ENCODE measurements at regions not wholly inside any gene's neighbourhood (a gene's known extent, or its start where the extent isn't known, plus 50 kb on each side); places are given as distances from the start of the nearest gene placed in this dataset.
"Not testable (repeated sequence)": the region's sequence is repeated elsewhere in the genome, so short reads cannot be mapped to it uniquely, and the experiment has no call there.

- TF ChIP-seq CTCF (conservative IDR thresholded peaks at IDR 0.05; ENCODE audit: low read depth, low read length), result peak; percentile 66
- H3K4me3 ChIP-seq (ENCODE audit: low read depth, low read length); DNase-seq (ENCODE audit: low read depth): not testable (repeated sequence)
Observed at GRCh38 chr3:75422101-75422945, 241.8 kb upstream of the FRG2C start.

- DNase-seq (ENCODE audit: low read depth); H3K4me3 ChIP-seq (ENCODE audit: low read depth, low read length): not testable (repeated sequence)
Observed at GRCh38 chr3:75425379-75425778, 238.7 kb upstream of the FRG2C start.

DNA sequence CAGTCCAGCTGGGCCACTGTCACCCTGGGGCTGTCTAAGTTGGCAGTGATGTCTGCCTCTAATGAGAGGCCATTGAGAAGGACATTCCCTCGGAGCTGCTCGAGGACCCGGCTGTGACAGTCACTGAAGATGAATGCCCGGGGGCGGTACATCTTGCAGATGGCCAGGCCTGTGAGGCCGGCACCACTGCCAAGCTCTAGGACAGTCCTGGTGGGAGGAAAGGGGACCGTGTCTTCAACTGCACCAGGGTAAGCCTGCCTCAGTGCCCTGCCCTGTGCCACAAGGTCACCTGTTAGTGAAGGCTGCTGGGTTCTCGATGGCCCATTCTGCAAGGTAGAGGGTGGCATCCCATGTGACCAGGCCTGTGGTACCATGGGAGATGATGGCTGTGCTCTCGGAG is 236.6 kb upstream of the FRG2C start:
- H3K4me3 ChIP-seq (ENCODE audit: low read depth, low read length); DNase-seq (ENCODE audit: low read depth): not testable (repeated sequence)

DNA sequence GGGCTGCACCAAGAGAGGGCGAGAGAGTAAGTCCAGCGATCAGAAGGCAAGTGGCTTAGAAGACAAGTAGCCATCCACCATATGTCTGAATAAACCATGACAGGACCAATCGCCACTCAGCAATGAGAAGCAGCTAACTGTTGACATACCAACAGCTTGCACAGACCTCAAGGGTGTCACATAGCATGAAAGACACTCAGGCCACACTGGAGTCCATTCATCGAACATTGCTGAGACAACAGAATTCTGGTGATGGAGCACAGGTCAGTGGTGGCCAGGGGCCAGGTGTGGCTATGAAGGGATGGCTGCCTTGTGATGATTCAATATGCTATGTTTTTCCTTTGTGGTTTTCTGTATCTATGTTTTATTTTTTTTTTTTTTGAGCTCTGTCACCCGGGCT is 236.2 kb upstream of the FRG2C start:
- peak; percentile 14 for DNase-seq (ENCODE audit: low read depth)
- H3K4me3 ChIP-seq (ENCODE audit: low read depth, low read length), result not testable (repeated sequence)

- peak; percentile 75 for TF ChIP-seq CTCF (conservative IDR thresholded peaks at IDR 0.05; ENCODE audit: low read depth, low read length)
- H3K4me3 ChIP-seq (ENCODE audit: low read depth, low read length), result not testable (repeated sequence)
- peak; percentile 90 for DNase-seq (ENCODE audit: low read depth)
Observed at GRCh38 chr3:75429561-75430220, 234.4 kb upstream of the FRG2C start.

DNA sequence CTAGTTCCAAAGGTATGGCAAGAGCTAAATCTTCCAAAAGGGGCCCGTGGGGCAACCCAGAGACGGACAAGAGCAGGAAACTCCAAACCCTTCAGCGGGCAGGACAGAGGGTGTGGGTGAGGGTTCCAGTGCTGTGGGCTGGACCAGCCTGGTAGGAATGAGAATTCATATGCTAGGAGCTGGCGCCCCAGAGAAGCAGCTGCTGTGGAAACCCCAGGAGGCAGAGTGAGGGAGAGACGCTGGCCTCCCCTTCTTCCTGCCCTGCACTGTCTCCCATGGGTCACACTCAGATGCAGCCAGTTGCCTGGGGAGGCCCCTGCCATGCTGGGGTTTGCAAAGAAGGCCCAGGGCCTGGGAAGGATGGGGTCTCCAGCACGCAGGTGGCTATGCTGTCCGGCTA is 233.7 kb upstream of the FRG2C start:
- not testable (repeated sequence) for DNase-seq (ENCODE audit: low read depth); H3K4me3 ChIP-seq (ENCODE audit: low read depth, low read length)

DNA sequence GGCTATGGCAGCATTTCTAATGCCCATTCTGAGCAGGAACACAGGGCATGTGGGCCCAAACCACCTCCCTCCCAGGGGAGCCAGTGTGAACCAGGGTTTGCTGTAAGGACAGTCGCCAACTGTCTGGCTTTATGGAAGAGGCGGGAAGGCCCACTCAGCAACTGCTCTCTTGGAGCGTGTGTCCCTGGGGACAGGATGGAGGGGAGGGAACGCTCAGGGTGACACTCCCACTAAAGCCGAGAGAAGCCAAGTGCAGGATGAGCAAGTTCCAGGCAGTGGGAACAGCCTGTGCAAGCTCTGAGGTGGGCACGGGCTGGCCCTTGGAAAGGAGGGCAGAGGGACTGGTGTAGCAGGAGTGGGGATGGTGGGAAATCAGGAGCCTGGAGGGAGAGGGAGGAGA is 233.0 kb upstream of the FRG2C start:
- not testable (repeated sequence) for DNase-seq (ENCODE audit: low read depth); H3K4me3 ChIP-seq (ENCODE audit: low read depth, low read length)

DNA sequence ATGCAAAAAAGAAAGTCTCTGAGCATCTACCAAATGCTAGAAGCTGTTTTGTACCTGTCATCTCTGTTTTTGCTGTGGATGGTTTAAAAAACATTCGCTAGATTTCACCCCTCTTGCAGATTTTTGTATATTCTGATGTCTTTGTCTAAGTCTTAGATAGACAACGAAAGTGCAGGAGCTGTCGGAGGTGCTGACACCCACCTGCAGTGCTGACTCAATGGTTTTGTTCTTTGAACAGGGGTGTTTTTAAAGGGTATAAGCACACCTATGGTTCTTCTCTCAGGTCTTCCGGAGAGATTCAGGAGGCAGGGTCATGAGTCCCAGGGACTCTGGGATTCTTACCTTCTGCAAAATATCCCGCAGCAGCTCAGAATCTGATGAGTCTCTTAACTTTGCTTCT is 231.7 kb upstream of the FRG2C start:
- DNase-seq (ENCODE audit: low read depth), result peak; percentile 24
- H3K4me3 ChIP-seq (ENCODE audit: low read depth, low read length), result not testable (repeated sequence)

DNA sequence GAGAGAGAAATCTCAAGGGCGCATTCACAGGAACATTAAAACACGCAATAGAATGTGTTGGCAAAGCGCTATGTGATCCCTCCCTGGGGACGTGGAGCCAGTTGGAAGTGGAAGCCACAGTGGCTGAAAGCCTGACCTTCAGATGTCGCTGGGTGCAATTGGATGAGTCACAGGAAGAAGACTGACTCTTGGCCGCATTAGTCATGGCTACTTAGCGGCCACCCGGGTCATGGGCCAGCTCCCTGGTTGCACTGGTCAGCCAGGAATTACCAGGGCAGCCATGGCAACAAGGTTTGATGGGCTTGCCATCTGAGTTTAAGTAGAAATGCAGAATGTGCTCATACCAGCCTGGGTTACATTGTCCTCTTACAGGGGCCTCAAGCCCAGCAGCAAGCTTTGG is 231.2 kb upstream of the FRG2C start:
- DNase-seq (ENCODE audit: low read depth), result peak; percentile 96
- H3K4me3 ChIP-seq (ENCODE audit: low read depth, low read length), result not testable (repeated sequence)

- not testable (repeated sequence) for DNase-seq (ENCODE audit: low read depth); H3K4me3 ChIP-seq (ENCODE audit: low read depth, low read length)
Observed at GRCh38 chr3:75433295-75433694, 230.8 kb upstream of the FRG2C start.

DNA sequence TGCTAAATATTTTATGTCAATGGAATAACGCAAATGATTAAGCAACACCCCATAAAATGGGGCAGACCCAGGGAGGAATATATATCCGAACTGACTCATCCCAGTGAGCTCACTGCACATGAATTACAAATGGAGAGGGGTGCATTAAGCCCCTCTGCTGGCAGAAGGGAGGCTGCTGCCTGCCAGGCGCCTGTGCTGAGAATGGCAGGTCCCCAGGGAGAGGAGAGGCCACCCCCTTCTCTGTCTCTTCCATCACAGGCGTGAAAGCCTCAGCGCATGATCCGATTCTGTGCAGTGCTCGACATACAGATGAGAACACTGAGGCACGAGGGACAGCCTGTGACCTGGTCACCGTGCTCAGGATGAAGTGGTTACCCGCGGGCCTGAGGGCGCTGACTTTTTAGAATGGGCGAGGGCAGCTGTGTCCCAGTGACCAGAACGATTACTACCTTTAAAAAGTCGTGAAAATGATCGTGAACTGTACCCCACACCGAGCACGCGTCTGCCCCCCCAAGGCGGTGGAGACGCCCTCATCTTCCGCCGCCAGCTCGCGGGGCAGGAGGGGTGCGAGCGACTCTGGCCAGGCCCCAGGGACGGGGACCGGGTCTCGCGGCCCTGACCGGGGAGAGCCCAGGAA is 229.7 kb upstream of the FRG2C start:
- DNase-seq (ENCODE audit: low read depth), result peak; percentile 70

DNA sequence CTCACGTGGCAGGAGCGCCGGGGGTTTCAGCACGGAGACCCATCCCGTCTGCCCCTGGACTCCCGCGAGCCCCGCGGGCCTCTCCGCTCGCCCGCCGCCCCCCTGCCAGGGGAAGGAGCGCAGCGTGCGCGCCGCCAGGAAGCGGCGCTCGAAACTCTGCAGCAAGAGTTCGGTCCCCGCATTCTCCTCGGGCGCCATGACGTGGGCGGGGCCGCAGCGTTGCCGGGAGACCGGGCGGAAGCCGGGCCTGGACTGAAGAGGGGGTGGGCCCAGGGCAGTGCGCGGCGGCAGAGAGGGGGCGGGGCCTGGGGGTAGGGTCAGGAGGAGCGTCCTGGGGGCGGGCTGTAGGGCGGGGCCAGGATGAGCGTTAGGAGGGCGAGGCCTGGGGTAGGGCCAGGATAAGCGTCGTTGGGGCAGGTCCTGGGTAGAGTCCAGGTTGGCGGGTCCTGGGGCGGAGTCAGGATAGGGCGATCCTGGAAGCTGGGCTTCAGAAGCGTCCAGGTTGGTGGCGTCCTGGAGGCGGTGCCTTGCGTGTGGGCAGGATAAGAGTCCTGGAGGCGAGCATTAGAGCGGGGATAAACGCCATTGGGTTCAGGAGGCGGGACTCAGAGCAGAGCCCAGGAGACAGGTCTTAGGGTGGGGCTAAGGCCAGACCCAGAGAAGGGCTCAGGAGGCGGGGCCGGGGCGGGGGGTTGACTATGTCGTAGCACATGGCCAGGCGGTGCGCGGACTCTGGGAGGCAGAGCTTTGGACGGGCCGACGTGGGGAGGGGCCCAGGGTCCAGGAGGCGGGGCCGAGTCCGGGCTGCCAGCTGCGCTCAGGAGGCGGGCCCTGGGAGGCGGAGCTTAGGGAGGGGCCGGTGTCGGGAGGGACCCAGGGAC is 229.0 kb upstream of the FRG2C start:
- DNase-seq (ENCODE audit: low read depth), result peak; percentile 99
- H3K4me3 ChIP-seq (ENCODE audit: low read depth, low read length), result peak overlapping the region; percentile 67

More for the DNA sequence above, 229.7 kb upstream of the FRG2C start:
- H3K4me3 ChIP-seq (ENCODE audit: low read depth, low read length), result peak overlapping the region; percentile 67

DNA sequence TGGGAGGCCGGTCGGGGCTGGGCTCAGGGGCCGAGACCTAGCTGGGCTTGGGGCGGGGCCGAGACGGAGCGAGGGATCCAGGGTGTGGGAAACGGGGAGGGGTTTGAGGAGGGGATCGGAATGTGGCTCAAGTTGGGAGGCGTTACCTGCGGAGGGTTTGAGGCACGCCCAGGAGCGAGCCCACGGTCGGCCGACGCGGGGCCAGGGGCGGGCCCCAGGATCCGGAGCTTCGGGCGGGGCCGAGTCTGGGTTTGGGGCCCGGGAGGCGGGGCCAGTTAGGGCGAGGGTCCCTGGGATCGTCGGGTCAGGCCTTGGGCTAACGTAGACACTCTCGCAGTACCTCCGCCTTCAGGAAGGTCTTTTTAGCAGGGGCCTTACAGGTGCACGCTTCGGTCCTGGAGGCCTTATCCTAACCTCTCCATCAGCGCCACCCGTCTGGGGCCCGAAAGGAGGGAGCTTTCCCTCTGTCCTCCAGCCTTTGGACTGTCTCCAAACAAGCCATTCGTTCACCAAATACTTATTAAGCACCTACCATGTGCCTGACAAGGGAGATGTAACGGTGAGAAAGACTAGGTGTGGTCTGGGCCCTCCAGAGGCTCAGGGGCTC is 228.2 kb upstream of the FRG2C start:
- DNase-seq (ENCODE audit: low read depth), result peak; percentile 20

DNA sequence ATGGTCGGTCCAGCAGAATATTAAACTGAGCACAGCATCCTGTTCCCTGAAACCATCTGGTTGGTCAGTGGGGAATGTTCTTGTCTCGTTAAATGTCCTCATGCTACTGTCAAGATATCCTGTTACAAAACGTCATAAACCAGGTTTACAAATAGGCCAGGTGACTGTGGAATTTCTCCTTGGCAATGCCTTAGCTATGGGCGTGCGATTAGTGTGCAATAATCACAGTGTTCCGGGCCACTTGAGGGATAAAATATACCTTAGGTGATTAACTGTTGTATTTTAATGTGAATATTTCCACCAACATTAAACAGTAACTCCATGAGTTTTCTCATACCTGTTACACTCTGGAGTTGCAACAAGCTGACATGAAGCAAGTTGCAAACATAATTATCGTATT is 223.1 kb upstream of the FRG2C start:
- DNase-seq (ENCODE audit: low read depth); H3K4me3 ChIP-seq (ENCODE audit: low read depth, low read length): not testable (repeated sequence)

More for the DNA sequence above, 228.2 kb upstream of the FRG2C start:
- H3K4me3 ChIP-seq (ENCODE audit: low read depth, low read length), result peak overlapping the region; percentile 67

- not testable (repeated sequence) for H3K4me3 ChIP-seq (ENCODE audit: low read depth, low read length); DNase-seq (ENCODE audit: low read depth)
Observed at GRCh38 chr3:75444634-75445033, 219.5 kb upstream of the FRG2C start.

GRCh38 chr3:75445234-75445633 is 218.9 kb upstream of the FRG2C start:
- H3K4me3 ChIP-seq (ENCODE audit: low read depth, low read length); DNase-seq (ENCODE audit: low read depth): not testable (repeated sequence)
